HUES64 (cell line): ENCODE measurements at regions not wholly inside any gene's neighbourhood (a gene's known extent, or its start where the extent isn't known, plus 50 kb on each side); places are given as distances from the start of the nearest gene placed in this dataset.
"Not testable (repeated sequence)": the region's sequence is repeated elsewhere in the genome, so short reads cannot be mapped to it uniquely, and the experiment has no call there.

ENCODE experiments used
- H3K27ac ChIP-seq: 2 replicates; pipeline ENCODE4 v1.7.0; 2013; ENCODE audit warnings: low read depth, low read length, inconsistent platforms
- H3K27me3 ChIP-seq: 2 replicates; pipeline ENCODE4 v1.6.1; 2013; ENCODE audit warnings: mild to moderate bottlenecking, low read length; ENCODE audit not compliant: insufficient read depth
- H3K36me3 ChIP-seq: 2 replicates; pipeline ENCODE4 v1.6.1; 2013; ENCODE audit warnings: mild to moderate bottlenecking, low read length; ENCODE audit not compliant: insufficient read depth
- H3K4me1 ChIP-seq: 2 replicates; pipeline ENCODE4 v1.6.1; 2013; ENCODE audit warnings: mild to moderate bottlenecking, low read length, moderate library complexity; ENCODE audit not compliant: insufficient read depth
- H3K4me3 ChIP-seq: 2 replicates; pipeline ENCODE4 v1.5.1; 2013; ENCODE audit warnings: mild to moderate bottlenecking, low read length, moderate library complexity
- H3K9ac ChIP-seq: 2 replicates; pipeline ENCODE4 v1.6.1; 2013; ENCODE audit warnings: mild to moderate bottlenecking, low read depth, low read length
- H3K9me3 ChIP-seq: 2 replicates; pipeline ENCODE4 v1.6.1; 2013; ENCODE audit warnings: low read depth, low read length; ENCODE audit not compliant: insufficient read depth
- WGBS: fragments of 150-250, 120-280 bp; methylation state at CpG from one replicate; pipeline ENCODE4 v1.1.7; 2013; ENCODE audit warnings: missing lambda C conversion rate; 5-methylcytosine and 5-hydroxymethylcytosine counted together

DNA sequence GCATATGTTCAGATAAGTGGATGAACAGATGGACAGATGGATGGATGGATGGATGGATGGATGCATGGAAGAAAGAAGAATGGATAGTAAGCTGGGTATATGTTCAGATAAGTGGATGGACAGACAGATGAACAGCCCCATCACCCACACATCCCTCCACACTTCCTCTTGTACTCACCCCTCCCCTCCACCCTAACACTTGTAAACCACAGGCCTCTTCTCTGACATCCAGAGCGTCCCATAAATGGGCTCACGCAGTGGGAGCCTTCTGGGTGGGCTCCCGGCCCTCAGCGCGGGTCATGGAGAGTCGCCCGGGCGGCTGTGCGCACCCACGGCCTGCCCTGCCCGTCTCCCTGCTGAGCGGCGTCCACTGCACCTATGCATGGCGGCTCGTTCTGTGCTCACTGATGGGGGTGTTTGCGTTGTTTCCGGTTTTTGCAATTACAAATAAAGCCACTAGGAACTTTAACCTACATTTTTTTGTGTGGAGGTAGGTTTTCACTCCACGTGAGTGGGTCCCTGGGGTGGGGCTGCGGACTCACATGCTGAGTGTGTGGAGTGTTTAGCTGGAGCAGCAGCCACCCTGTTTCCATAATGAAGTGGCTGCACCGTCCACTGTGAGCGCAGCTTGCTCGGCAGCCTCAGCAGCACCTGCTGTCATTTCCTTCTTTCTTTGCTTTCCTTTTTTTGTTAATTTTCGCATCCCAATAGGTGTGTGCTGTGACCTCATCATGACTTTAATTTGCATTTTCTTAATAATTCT lies 78.8 kb upstream of the SFSWAP start:
- H3K9ac ChIP-seq, H3K27ac ChIP-seq, H3K4me1 ChIP-seq, H3K36me3 ChIP-seq, H3K27me3 ChIP-seq, H3K9me3 ChIP-seq, H3K4me3 ChIP-seq: not testable (repeated sequence)
- 75% methylated on average over 22 of the region's 23 CpGs for WGBS

DNA sequence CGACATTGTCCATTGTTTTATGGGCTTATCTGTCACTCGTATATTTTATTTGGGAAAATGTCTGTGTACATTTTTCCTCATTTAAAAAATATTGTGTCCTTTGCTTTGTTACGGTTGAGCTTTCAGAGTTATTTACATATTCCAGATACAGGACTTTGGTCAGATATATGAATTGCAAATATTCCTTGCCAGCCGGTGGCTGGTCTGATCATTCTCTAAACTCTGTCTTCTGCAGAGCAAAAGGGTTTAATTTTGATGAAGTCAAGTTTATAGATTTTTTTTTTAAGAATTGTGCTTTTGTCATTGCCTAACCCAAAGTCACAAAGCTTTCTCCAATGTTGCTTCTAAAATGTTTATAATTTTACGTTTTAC lies 78.3 kb upstream of the SFSWAP start:
- H3K36me3 ChIP-seq, H3K4me3 ChIP-seq, H3K27ac ChIP-seq, H3K9ac ChIP-seq, H3K27me3 ChIP-seq, H3K4me1 ChIP-seq, H3K9me3 ChIP-seq: not testable (repeated sequence)
- 71% methylated on average over 3 of the region's 5 CpGs for WGBS

DNA sequence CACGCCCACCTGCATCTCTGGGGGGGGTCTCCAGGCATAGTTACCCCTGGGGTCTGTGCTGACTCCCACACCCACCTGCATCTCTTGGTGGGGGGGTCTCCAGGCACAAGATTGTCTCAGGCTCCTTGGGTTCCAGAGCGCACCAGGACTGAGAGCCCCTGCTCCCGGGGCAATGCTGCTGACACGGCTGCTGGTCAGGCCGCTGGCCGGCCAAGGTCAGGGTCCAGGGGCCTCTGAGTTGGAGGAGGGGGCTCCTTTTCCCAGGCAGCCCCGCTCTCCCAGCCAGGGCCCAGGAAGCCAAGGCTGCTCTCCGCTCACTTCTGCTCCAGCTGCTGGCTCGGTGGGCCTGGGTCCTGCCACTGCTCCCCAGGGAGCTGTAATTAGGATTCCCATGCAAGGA lies 77.3 kb upstream of the SFSWAP start:
- H3K9ac ChIP-seq, H3K4me1 ChIP-seq, H3K4me3 ChIP-seq, H3K27ac ChIP-seq, H3K9me3 ChIP-seq, H3K27me3 ChIP-seq, H3K36me3 ChIP-seq: not testable (repeated sequence)
- WGBS = 76% methylated on average over 9 of the region's 9 CpGs

DNA sequence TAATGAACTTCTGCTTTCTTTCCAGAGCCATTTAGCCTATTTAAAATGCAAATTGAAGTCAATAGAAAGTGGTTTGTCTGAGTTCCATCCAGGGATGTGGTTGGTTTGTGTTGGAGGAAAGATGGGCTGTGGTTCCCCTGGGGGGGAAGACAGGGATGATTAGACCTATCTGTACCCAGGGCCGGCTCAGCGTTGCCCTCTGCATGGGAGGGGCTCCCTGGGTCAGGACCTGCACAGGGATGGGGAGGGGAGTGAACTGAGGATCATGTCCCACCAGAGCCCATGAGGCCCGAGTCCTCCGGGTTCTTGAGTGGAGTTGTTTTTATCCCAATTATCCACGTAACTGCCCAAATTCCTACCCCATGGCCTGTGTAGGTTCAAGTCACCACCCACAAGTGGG lies 76.9 kb upstream of the SFSWAP start:
- no peak overlapping the region for H3K4me3 ChIP-seq
- 74% methylated on average over 5 of the region's 5 CpGs for WGBS
- H3K27me3 ChIP-seq = no peaks in the 10 kb centered on the region
- H3K27ac ChIP-seq = no peak overlapping the region
- H3K9ac ChIP-seq = no peak overlapping the region
- H3K36me3 ChIP-seq = no peaks in the 10 kb centered on the region
- H3K4me1 ChIP-seq = no peaks in the 10 kb centered on the region
- no peaks in the 10 kb centered on the region for H3K9me3 ChIP-seq

DNA sequence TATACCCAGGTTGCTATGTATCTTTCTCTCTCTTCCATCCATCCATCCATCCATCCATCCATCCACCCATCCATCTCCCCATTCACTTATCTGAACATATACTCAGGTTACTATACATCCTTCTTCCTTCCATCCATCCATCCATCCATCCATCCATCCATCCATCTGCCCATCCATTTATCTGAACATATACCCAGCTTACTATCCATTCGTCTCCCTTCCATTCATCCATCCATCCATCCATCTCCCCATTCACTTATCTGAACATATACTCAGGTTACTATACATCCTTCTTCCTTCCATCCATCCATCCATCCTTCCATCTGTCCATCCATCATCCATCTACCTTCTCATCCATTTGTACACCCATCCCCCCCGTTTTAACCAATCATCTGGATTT lies 75.9 kb upstream of the SFSWAP start:
- H3K4me3 ChIP-seq, H3K27ac ChIP-seq, H3K36me3 ChIP-seq, H3K9ac ChIP-seq, H3K4me1 ChIP-seq, H3K9me3 ChIP-seq, H3K27me3 ChIP-seq: not testable (repeated sequence)
- 88% methylated on average over 2 of the region's 2 CpGs for WGBS

DNA sequence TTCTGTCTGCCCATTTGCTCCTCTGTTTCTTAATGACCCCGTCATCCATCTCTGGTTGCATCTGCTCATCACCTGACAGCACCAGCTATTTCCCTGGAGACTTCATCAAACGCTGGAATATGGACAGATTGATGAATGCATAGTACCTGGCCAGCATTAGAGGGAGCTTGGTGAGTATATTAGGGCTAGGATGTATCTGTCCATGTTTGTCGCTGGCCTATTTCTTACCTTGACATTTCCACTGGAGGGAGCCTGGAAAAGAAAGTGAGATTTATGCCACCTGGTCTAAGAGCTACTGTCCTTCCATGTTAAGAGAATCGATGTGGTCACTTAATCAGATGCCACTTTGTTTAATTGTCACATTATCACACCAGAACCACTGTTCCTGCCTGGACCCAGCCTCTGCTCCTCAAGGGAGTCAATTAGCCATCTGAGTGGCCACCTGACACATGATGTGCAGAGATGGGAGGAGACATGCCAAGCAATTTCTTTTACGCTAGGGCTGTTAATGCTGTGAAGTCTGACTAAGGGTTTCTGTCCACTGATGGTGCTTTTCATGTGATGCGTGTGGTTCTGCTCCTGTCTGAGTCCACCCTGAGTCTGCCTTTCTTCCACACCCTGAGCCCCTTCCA lies 75.3 kb upstream of the SFSWAP start:
- Histone ChIP-seq H3K27me3 (no peaks in the 10 kb centered on the region), H3K4me1 (no peaks in the 10 kb centered on the region)
- WGBS = 83% methylated on average over 6 of the region's 6 CpGs

DNA sequence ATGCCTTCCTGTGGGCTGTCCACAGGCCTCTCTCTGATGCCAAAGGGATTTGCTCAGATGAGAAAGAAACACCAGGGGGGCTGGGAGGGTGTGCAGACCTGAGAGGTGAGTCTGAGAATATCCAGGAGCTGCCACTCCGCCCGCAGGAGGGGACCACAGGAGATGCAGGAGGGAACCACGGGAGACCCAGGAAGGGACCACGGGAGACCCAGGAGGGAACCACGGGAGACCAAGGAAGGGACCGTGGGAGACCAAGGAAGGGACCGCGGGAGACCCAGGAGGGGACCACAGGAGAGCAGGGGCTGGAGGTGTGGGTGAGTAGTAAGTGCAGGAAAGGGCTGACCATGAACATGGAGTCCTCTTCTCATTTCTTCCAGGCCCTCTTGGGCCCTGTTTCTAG lies 74.6 kb upstream of the SFSWAP start:
- H3K4me3 ChIP-seq = no peak overlapping the region
- 91% methylated on average over 8 of the region's 8 CpGs for WGBS
- no peaks in the 10 kb centered on the region for H3K9me3 ChIP-seq
- no peak overlapping the region for H3K9ac ChIP-seq
- H3K4me1 ChIP-seq = no peaks in the 10 kb centered on the region
- no peaks in the 10 kb centered on the region for H3K27me3 ChIP-seq
- no peak overlapping the region for H3K27ac ChIP-seq
- H3K36me3 ChIP-seq = no peaks in the 10 kb centered on the region

More for the DNA sequence above, 75.3 kb upstream of the SFSWAP start:
- Histone ChIP-seq H3K36me3 (no peaks in the 10 kb centered on the region), H3K9ac (no peak overlapping the region), H3K9me3 (no peaks in the 10 kb centered on the region), H3K4me3 (no peak overlapping the region), H3K27ac (no peak overlapping the region)

DNA sequence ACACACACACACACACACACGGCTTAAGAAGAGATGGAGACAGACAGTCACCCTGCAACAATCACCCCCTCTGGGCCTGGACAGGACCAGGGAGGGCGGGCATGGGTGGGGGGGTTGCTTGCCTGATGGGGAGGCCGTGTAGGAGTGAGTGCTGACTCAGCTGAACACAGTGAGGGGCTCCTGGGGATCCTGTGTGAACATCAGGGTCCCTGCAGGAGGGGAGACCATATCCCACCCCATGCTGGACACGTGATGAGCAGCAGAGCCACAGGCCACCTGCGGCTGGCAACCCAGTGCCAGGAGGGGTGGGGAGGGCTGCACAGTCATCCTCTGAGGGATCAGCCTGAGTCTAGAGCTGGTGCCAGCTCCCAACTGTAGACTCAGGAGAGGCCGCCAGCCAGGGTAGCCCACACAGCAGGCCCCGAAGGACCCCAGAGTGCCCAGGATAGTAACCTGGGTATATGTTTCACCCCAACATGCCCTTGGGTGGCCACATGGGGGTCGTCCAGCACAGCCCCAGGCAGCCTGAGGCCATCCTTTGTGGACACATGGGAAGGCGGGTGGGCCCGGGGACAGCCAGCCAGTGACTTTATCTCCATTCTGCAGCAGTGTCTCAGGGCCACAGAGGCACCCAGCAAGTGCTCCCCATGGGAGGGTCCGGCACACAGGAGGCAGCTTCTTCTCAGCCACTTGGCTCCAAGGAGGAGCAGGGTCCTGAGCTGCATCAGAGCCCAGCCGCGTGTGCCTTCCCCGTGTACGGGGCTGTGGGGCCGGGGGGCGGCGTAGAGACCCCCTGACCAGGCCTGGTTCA lies 73.7 kb upstream of the SFSWAP start:
- WGBS = 80% methylated on average over 17 of the region's 18 CpGs
- Histone ChIP-seq H3K4me1 (no peaks in the 10 kb centered on the region), H3K27ac (no peak overlapping the region), H3K27me3 (no peaks in the 10 kb centered on the region), H3K9ac (no peak overlapping the region), H3K9me3 (no peaks in the 10 kb centered on the region), H3K36me3 (no peaks in the 10 kb centered on the region), H3K4me3 (no peak overlapping the region)

DNA sequence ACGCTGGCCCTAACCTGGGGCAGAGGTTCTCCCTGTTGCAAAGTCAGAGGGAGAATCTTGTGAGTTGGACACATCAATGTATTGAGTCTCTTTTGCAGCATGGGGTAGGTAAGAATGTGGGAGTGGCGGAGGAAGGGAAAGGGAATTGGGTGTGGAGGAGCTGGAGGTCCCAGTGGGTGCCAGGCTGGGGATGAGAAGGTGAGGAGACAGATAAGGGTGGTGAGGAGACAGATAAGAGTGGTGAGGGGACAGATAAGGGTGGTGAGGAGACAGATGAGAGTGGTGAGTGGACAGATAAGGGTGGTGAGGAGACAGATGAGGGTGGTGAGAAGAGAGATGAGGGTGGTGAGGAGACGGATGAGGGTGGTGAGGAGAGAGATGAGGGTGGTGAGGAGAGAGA lies 72.9 kb upstream of the SFSWAP start:
- H3K9ac ChIP-seq = no peak overlapping the region
- WGBS = 87% methylated on average over 3 of the region's 3 CpGs
- no peaks in the 10 kb centered on the region for H3K36me3 ChIP-seq
- H3K4me1 ChIP-seq = no peaks in the 10 kb centered on the region
- no peaks in the 10 kb centered on the region for H3K9me3 ChIP-seq
- H3K27ac ChIP-seq = no peak overlapping the region
- H3K4me3 ChIP-seq = no peak overlapping the region
- H3K27me3 ChIP-seq = no peaks in the 10 kb centered on the region

DNA sequence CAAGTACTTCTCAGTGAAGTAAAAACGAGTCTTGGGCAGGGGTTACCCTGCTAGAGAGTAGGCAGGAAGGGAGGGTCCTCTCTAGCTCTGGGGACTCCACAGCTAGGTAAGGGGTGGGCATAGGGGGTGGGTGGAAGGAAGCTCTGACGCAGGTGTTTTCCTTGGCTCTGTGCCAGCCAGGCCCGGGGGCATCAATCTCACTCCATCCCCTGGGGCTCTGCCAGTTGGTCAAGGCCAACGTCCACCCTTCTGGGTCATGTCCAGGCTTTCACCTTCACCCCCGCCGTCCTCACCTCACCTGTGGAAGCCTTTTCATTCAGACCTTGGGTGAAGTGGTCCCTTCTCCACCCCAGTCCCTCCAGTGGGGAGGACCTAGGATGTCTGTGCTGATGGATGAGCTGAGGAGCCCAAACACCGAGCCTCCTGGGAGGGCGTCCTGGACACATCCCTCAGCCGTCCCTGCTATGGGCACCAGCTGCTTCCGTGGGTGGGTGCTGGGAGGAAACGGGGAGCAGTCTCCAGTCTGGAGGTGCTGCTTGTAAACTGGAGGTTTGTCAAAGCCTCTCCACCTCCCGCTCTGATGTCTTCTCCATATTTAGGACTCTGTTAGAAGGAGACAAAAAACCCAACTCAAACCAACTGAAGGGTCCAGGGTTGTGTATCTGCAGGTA lies 71.5 kb upstream of the SFSWAP start:
- Histone ChIP-seq H3K36me3 (no peaks in the 10 kb centered on the region), H3K9ac (no peak overlapping the region), H3K4me3 (no peak overlapping the region), H3K27ac (no peak overlapping the region), H3K4me1 (peaks cover 5% of the 10 kb centered on the region; the same call in 1 of the 2 replicates), H3K27me3 (no peaks in the 10 kb centered on the region), H3K9me3 (no peaks in the 10 kb centered on the region)
- 76% methylated on average over 10 of the region's 12 CpGs for WGBS

DNA sequence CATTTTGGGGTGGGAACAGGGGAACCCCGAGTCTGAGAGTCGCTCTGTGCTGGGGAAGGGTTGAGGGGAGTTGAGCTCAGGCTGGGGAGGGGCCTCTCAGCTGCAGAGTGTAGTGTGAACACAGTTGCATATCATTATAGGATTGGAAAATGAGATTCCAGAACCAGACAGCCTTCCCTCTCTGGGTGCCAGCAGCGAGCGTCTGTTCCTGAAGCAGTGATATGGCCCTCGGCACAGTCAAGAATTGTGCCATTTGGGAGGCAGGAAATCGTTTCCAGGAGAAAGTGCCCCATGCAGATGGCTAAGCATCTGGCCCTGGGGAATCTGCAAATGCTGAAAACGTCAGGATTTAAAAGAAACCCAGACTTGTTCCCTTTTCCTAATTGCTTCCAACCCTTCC lies 70.4 kb upstream of the SFSWAP start:
- WGBS = 81% methylated on average over 7 of the region's 7 CpGs
- Histone ChIP-seq H3K36me3 (no peaks in the 10 kb centered on the region), H3K4me1 (peaks cover 5% of the 10 kb centered on the region; the same call in 1 of the 2 replicates), H3K4me3 (no peak overlapping the region), H3K9me3 (no peaks in the 10 kb centered on the region), H3K27me3 (no peaks in the 10 kb centered on the region), H3K9ac (no peak overlapping the region), H3K27ac (no peak overlapping the region)
